HG03354 (cell line): ENCODE measurements at regions not wholly inside any gene's neighbourhood (a gene's known extent, or its start where the extent isn't known, plus 50 kb on each side); places are given as distances from the start of the nearest gene placed in this dataset.

Experiments used
- ATAC-seq: cut with Tn5 transposase; IDR thresholded peaks from one replicate; pipeline ENCODE4 v1.9.1; 2021; ENCODE audit warnings: mild to moderate bottlenecking; ENCODE audit not compliant: unreplicated experiment, poor library complexity, severe bottlenecking

DNA sequence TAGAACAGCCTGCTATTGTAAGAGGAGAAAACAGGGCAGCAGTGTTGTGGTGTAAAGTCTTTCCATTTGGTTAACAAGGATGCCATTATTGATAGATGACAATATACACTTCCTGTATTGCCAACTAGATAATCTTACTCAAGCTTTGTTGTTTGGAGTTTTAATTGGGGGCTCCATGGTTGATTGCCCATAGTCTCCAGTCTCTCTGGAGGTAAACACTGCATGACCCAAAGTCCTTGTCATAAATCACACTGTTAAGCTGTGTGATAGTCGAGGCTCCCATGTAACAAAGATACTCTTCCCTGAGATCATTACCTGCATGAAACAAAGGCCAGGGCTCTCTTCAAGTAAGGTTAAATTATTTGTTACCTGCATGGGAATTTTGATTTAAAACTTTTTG, 394.6 kb downstream of the C4orf33 start:
- no peak for ATAC-seq

DNA sequence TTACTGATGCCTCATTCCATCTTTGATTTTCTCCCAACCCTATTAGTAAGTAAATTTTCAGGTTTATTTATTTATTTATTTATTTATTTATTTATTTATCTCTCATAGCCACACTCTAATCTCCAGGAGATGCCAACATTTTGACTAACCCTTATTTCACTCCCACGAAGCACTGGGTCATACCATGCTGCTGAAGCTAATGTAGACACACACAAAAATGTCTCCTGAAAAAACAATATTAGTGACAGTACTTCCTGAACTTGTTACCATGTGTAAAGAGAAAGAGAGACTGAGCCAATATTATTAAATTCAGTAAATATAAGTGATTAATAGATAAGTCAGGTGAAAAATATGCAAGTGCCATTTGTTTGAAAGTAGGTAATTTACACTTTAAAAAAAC, 402.7 kb downstream of the C4orf33 start:
- ATAC-seq: no peak

DNA sequence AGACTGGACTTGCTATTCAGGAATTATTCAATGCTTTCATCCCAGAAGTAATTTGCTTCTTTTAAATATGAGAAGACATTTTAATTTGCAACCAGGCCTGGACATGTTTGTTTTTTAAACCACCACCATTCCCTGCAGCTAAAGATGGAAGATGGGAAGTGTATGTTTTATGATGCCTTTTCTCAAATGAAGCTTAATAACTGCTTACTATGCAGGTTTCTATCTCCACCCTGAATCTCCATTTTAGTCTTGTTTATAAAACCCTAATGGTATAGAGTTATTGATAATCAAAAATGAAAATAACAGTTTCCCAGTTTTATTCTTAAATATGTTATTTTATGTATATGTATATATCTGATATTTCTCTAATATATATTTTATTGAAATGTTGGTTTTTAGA, 418.9 kb downstream of the C4orf33 start:
- ATAC-seq: no peak

DNA sequence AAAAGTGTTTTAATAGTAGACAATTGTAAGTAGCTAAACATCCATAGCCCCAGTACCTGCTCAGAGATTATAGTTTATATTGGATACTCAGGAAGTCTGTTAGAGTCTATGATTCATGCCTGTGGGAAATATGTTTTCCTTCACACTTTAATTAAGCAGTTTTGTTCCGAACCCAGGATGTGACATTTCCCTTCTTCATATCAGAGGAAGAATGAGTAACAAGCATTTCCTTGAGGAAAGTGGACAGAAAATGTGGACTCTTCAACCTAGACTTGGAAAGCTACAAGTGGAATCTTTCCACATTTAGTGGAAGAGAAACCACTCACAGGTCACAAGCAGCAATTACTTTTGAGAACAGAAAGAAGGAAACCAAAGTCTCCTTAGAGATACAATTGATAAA, 419.4 kb downstream of the C4orf33 start:
- ATAC-seq: no peak

DNA sequence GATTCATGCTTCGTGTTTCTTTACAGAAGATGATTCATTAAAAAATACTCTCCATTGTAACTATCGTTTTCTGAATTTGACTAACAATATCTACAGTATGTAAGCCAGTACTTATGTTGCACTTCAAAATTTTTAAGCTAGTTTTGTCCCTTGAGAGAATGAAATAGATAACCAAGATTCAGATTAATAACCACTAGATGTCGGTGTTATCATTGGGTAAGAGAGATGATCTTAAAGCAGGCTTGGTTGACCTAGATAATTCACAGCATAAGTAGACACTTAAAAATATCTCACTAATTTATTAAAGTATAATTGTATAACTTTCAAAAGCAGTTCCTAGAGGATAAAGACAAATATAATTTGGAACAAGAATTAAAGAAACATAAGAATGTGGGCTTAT, 430.9 kb downstream of the C4orf33 start:
- no peak for ATAC-seq

DNA sequence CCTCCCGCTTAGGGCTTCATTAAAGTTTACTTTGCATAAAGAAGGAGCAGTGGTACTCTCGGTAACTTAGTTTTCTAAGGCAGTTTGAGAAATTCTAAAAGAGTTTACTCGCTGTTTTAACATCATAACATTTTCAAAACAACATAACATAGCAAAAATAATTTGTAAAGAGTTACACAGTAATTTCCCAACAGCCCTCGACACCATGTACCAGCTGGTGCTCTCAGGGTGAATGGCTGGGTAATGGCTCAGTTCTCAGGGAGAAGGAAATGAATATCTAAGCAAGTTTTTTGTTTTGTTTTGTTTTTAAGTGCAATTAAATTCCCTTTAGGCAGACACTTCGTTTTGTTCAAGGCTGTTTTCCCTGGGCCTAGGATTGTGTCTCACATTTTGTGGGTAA, 435.3 kb downstream of the C4orf33 start:
- ATAC-seq: no peak

DNA sequence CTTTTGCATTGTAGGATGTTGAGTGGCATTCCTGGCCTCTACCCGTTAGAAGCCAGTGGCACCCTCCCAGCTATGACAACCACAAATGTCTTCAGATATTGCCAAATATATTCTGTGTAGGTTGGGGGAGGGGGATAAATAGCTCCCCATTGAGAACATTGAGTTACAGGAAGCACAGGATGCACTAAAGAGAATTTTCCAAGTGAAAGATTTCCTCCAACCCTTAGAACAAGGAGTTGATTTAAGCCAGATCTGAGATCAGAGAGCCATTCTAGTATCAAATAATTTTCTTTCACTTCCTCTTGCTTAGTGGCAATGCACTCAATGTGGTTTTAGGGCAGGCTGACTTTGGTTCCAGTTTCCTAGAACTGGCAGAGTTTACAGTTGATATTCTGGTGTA, 436.6 kb downstream of the C4orf33 start:
- ATAC-seq: peak; percentile 93

DNA sequence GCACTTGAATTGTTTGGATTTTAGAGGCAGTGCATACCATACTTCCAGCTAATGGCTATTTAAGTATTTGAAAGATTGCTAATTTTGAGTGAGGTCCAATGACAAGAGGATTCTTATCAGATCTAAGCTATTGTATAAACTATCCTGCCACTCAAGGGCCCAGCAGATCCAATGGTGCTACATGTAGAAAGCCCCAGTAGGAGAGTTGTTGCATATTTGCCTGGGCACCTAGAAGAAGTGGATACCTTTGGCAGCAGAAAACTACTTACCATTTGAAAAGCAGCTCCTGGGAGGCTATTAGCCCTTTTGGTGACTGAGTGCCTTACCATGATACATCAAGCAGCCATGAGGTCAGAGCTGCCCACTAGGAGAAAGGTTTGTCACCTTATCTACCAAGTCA, 447.3 kb downstream of the C4orf33 start:
- no peak for ATAC-seq

DNA sequence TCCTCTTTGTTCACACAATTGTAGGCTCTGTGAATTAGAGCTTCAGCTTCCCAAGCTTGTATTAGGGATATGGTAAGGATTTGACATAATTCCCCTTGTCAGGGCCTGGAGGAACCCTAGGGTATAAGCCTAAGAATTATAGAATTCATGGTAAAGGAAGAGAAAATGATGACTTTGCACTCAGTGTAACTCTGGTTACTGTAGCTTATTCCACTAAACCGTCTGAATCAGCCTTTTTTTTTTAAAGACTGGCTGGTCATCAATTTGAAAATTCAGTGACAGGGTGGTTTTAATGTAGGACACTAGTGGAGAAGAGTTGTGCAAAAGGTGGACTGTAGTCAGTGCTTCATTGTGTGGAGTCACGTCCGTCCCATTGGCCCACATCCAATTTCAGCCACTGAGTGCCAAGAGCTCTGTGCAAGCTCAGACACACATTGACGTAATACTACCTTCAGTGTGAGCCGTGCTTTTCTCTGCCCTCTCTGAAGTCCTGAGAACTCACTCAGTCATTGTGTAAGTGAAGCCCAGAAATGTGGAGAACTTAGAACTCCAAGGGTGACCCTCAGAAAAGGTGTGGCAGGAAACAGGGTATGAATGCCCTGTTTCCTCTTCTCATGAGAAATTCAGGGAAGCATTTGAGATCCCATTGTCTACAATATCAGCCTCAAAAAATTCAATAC, 449.8 kb downstream of the C4orf33 start:
- ATAC-seq: no peak

DNA sequence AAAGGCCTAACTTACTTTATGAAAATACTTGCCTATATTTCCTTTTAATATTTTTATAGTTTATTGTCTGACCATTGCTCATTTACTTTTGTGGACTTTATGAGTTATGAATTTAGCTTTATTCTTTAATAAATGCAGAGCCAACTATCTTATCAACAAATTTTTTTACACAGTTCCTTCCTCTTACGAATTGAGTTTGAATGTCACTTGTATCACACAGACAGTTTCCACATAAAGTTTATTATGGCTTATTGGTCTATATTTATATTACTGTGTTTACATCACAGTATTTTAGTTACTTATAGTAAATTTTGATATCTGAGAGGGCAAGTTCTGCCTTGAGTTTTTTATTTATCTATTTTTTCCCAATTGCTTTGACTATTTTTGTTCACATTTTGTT, 450.6 kb downstream of the C4orf33 start:
- ATAC-seq: no peak

DNA sequence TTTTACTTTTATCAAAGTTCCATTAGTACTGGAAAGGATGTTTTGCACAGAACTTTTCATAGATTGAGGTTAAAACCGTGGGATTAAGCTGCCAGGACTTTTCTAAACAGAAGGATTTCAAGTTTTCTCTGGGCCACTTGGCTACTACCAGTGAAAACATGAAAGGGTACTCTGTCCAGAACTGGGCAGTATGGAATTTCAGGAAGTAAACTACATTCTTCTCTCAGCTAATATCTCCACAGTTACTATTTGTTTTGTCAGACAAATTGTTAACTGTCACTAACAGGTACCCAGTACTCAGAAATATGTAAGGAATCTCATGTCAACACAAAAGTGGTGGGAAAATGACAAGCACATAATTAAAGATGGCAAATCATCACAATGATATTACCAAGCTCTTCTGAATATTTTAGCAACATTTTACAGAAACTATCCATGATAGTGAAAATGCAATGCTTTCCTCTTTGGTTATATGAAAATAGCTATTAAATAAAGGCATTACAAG, 454.4 kb downstream of the C4orf33 start:
- ATAC-seq: no peak

DNA sequence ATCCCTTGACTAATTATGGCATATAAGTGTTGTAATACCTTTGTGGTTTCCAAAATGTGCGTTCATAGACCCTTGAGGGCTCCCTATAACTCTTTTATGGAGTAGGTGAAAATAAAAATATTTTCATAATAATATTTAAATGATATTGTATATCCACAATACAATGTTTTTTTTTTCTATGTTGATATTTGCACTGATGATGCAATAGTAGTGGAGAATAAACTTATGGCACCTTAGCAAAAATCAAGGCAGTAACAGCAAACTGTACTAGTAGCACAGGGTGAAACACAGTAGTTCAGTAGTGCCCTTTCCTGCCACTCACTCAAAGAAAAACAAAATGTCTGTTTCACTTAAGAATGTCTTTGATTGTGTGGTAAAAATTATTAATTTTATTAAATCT, 465.3 kb downstream of the C4orf33 start:
- no peak for ATAC-seq

DNA sequence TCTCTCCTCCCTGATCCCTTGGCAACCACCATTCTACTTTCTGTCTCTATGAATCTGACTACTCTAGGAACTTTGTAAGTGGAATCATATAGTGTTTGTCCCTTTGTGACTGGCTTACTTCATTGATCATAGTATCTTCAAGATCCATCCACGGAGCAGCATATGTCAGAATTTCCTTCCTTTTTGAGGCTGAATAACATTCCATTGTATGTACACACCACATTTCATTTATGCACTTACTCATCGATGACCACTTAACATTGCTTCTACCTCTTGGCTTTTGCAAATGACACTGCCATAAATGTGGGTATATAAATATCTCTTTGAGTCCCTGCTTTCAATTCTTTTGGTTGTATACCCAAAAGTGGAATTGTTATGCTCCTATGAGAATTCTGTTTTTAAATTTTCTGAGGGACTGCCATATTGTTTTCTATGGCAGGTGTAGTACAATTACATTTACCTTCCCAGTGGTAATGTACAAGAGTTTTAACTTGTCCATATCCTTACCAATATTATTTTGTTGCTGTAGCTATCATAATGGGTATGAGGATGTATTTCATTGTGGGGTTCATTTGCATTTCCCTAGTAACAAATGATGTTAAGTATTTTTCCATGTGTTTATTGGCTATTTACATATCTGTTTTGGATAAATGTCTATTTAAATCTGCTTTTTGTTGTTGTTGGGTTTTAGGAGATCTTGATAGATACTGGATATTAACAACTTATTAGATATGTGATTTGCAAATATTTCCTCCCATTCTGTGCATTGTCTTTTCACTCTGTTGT, 466.1 kb downstream of the C4orf33 start:
- ATAC-seq: no peak

DNA sequence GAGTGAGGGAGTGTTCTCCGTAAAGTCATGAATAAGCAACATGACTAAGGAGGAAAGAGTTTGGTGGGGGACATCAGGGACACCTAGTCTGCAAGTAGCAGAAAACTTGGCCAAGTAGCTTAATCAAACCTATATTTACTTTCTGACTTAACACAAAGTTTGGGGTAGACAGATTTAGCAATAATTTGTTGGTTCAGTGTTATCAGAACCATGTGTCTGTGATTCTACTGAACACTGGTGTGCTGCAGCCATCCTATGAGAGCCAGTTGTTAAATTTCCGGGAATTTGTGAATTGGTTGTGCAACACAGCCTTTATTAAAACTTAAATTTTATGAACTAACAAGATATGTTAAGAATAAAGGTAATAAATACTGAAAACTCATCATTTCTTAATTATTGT, 469.3 kb downstream of the C4orf33 start:
- no peak for ATAC-seq

DNA sequence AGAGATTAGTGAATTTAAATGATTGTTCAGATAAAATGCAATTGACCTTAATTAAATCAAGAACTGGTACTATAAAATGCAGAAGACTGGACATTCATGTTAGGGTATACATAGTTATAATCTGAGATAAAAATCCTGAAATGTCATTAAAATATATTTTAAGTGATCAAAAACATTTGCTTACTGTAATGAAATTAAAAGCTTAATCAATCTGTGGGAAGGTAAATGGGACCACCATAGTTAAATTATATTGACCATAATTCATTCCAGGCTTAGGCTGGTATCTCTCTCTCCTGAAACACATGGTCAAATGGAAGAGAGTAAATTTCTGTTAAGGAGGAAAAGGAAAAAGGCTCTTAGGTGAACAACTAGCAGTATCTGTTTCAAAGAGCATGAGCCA, 474.4 kb downstream of the C4orf33 start:
- no peak for ATAC-seq

DNA sequence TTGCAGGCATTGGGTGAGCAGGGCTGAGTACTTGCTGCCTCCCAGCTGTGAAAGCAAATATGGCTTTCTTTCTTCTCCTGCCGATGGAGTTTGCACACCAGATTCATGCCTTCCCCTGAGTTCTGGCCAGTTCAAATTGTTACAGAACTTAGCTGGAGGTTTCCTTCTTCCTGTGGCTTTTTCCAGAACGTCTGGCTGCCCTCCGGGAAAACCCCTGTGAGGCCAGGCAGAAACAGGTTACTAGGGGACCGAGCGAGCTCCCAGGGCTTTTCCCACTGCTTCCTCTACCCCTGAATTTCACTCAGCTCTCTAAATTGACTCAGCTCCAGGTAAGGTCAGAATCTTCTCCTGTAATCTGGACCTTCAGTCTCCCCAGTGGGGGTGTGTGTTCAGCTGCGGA, 482.4 kb downstream of the C4orf33 start:
- ATAC-seq: no peak

DNA sequence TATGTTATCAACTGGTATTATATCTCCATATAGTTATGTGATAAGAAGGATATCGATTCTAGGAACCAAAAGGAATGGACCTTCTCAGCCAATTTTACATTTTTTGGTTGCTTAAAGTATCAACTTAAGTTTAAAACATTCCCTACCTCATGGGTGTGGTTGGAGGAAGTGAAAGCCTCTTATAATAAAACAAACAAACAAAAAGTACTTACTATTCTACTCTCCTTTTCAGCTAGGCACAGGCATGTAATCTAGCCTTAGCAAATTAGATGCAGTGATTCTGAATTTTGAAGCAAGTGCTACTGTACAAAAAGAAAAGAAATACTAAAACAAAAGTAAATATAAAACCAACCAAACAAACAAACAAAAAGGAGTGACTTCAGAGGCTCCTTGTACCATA, 485.4 kb downstream of the C4orf33 start:
- ATAC-seq: no peak

DNA sequence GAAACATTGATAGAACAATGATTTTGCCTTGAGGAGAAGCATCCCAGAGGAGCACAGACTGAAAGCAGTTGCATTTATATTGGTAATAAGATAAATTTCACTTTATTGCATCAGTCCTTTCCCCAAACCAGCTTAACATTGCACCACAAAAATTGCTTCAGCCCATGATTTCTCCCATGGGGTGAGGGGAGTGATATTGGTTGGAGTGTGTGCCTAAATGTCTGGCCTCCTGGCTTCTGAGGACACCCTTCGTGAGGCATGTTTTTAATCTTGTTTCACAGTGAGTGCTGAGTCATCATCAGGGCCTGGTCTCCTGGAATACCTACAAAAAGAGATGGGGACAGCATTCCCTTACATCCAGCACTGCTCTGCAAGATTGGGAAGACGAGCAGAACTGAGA, 487.9 kb downstream of the C4orf33 start:
- ATAC-seq: no peak

DNA sequence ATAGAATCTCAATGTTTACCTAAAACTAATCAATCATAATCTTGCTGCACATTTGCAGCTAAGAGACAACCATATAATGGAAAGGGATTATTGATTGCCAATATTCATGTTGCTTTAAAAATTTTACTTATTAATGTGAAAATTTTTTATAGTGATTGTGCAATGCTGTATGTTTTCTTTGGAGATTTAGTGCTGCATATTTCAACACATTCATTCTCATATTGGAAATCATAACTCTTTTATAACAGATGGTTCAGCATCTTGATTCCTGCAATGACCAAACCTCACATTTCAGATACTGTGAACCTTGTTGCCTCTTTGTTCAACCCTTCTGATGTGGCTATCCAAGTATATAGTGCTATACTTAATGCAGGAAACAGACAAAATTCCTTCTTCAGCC, 502.6 kb downstream of the C4orf33 start:
- no peak for ATAC-seq

DNA sequence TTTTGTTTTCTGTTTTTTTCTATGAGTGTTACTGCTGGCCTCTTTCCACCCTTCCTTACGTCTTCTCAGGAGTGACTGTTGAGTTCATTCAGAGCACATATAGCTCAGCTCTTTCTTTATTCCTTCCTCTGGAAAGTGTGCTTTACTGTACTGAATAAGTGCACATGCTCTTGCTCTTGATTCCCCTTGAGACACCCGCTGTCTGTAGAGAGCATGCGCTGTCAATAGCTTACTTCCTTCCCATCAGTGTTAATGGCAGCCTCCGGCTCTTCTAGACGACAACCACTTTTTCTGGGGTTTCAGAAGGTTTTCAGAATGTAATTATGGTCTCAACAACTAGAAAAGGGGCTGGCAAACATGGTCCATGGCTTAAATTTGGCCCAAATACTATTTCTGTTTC, 504.9 kb downstream of the C4orf33 start:
- ATAC-seq: no peak

DNA sequence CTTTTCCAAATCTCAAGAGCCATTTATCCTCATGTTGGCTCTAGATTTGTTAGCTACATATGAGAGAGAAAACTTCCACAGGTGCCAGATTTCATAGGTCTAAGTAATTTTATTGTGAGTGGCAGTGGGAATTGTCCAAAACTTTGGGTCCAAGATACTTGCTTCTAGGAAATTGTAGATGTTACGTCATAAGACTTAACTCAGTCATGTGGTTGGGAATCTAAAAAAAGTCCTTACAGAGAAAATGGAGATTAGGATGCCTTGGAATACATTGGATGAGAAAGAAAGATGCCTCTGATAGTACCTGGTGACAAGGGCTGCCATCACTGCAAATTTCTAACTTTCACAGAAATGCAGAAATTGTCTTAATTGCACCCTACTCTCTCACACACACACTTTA, 506.5 kb downstream of the C4orf33 start:
- ATAC-seq: no peak
